LHCN-M2 (cell line): ENCODE measurements at regions not wholly inside any gene's neighbourhood (a gene's known extent, or its start where the extent isn't known, plus 50 kb on each side); places are given as distances from the start of the nearest gene placed in this dataset.
"Not testable (repeated sequence)": the region's sequence is repeated elsewhere in the genome, so short reads cannot be mapped to it uniquely, and the experiment has no call there.

ENCODE experiments used
- DNase-seq: peaks from one replicate; pipeline ENCODE4 v3.0.0-alpha.2; 2012; ENCODE audit warnings: low read depth

DNA sequence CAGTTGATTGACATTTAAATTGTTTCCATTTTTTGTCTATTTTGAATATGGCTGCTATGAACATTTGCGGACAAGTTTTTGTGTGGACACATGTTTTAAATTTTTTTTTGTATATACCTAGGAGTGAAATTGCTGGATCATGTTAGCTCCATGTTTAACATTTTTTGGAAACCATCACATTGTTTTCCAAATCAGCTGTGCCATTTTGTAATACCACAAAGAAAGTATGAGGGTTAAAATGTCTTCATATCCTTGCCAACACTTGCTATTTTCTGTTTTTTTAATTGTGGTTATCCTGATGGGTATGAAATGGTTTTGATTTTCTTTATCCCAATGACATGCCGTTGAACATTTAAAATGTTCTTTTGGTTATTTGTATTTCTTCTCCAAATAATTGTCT, 52.1 kb downstream of the CARTPT start:
- DNase-seq, result no peak

DNA sequence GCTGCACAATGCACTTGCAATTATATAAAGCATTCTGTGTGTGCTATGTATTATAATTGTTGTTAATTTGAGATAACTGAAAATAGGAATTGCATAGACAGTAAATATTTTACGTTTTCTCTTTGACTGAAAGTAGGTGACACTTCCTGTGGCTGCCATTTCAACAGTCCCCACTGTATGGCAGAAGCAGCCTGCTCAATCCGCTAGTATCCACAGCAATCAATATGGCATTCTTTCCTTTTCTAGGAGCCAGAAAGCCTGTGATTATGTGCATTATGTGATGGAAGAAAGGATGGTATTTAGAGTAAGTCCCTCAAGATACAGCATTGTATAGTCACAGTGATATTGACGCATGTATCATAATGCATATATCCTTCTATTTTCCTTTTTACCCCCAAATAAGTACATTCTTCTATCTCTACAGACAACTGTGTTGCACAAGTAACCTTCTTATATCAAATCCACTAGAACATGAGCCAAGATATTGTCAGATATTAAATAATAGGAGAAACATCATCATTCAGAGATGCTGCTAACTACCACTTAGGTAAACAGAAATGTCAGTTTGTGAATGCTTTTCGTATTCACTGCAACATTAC, 59.7 kb downstream of the CARTPT start:
- peak; percentile 25 for DNase-seq

DNA sequence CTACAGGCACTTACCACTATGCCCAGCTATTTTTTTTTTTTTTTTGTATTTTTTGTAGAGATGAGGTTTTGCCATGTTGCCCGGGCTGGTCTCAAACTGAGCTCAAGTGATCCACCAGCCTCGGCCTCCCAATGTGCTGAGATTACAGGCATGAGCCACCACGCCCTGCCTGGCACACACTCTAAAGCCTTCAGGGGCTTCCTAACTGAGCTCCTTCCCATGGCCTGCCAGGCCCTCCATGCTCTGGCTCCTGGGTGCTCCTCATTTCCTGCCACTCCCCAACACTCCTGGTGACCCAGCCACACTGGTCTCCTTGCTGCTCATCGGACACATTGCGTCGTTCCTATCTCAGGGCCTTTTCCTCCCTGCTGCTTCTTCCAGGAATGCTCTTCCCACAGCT, 61.5 kb downstream of the CARTPT start:
- no peak for DNase-seq

DNA sequence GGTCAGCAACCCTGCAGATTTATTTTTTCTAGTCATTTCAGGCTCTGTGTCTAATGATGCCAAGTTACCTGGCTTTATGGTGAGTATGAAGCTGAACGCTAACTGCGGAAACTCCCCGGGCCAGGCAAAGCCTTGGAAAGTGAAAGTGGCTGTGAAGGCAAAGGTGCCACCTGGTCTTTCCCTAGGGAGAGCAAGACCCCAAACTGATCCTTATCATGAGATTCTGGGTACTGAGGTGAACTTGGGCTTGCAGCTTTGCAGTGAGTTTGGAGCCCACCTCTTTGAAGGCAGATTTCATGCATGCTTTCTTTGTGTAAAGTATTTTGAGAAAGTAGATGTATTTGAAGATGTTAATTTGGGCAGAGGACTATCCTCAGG, 63.3 kb downstream of the CARTPT start:
- DNase-seq, result no peak

DNA sequence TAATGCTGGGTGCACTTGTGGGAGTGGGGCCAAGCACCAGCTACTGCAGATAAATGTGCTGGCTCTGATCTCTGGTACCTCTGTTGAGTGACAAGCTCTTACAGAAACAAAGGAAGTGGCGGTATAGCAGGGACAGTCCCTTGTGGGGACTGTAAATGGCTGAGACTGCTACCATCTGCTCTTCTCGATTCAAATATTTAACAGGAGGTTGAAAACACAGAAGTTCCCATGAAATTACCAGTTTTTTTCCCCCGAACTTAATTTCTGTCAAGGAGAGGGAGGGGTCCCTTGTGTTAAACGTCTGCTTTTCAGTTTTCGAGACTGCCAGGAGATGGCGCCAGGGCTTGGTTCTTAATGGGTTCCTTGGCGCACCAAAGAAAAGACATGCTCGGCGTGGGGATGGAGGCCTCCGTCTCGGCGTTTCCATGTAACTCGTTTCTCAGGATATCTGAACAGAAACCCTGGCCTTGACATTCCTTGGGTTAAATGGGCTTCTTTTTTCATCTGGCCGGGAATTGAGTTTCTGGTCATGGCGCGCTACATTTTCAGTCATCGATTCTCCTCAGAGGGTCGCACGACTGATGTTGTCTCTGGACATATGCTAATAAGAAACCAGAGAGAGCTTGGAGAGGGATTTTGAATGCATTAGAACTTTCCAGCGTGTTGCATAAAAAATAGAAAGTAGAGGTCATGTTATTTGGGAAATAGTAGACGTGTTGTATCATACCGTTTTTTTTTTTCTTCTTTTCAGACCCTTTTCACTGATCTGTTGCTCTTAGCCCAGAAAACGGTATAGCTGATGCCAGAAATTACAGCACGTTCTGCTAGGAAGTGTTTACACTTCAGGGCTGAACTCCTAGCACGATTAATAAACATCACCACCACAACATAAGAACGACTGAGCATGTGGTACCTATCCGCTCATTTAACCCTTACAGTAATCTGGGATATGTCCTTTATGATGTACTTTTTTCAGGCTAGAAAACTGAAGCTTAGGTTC, 64.0 kb downstream of the CARTPT start:
- peak; percentile 65 for DNase-seq

DNA sequence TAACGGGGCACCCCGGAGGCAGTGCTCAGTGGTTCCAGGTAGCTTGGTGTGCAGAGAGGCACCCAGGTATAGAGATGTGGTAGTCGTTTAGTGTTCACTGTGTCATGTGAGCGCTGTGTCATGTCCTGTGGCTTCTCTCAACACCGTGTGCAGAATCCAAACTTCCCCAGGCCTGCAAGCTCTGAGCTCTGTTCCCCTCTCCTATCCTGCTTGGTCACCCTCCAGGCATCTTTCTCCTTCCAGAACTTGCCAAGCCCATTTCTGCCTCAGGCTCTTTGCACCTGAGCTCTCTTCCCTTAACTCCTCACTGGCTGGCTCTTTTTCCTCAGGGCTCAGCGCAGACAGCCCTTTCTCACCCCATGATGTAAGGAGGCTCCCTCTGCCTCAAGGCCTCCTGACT, 64.8 kb downstream of the CARTPT start:
- DNase-seq, result no peak

DNA sequence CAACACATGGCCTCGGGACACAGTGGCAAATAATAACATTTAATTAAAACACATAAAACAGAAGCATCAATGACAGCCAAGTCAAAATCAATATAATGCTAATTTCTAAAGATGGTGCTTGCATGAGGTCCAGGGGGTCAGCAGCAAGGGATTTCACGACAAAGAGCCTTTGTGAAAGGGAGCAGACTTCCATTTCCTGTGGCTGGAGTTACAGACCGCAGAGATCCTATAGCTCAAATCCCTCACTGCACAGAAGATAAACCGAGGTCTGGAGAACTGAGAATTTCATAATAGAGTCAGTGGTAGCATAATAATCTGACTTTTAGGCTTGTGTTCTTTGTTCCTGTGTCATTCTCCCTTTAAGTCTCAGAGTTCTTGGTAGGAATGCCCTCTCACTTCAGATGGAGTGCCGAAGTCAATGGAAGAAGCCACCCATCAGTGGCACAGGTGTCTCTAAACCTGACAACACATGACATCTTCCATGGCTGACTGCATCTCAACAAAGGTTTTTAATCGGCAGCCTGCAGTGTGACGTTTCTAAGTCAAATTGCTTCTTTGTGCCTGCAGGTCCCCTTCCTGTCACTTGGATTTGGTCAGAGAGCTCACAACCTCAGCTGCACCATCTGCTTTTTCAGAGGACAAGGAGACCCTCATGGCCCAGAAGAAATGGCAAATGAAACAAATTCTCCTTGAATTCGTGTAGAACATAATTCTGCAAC, 67.4 kb downstream of the CARTPT start:
- DNase-seq, result no peak

DNA sequence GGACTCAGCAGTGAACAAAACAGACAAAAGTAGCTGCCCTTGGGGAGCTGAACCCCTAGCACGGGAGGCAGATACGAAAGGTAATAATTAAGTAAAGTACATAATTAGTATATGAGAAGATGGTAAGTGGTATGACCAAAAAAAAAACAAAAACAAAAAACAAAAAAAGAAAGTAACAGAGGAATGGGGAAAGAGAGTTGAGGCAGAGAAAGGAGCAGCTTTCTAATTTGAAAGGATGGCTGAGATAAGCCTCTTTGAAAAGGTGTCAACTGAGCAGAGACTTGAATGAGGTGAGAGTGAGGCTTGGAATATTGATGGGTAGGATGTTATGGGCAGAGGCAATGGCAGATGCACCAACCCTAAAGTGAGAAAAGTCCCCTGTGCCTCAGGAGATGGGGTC, 69.7 kb downstream of the CARTPT start:
- DNase-seq, result no peak

DNA sequence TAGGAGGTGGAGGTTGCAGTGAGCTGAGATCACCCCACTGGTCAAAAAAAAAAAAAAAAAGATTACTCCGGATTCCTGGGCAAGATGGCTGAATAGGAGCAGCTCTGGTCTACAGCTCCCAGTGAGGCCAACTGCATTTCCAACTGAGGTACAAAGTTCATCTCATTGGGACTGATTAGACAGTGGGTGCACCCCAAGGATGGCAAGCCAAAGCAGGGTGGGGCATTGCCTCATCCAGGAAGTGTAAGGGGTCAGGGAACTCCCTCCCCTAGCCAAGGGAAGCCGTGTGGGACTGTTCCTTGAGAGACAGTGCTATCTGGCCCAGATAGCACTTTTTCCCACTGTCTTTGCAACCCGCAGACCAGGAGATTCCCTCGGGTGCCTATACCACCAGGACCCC, 70.7 kb downstream of the CARTPT start:
- DNase-seq, result no peak

DNA sequence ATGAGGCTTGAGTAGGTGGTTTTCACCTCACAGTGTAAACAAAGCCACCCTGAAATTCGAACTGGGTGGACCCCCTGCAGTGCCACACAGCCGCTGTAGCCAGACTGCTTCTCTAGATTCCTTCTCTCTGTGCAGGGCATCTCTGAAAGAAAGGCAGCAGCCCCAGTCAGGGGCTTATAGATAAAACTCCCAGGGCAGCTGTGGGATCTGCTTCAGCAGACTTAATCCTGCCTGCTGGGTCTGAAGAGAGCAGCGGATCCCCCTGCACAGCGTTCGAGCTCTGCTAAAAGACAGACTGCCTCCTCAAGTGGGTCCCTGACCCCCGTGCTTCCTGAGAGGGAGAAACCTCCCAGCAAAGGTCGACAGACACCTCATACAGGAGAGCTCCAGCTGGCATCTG, 71.4 kb downstream of the CARTPT start:
- no peak for DNase-seq

DNA sequence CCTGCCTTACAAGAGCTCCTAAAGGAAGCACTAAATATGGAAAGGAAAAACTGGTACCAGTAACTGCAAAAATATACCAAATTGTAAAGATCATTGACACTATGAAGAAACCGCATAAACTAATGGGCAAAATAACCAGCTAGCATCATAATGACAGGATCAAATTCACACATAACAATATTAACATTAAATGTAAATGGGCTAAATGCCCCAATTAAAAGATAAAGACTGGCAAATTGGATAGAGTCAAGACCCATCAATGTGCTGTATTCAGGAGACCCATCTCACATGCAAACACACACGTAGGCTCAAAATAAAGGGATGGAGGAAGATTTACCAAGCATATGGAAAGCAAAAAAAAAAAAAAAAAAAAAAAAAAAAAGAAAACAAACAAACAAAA, 73.0 kb downstream of the CARTPT start:
- DNase-seq, result not testable (repeated sequence)

DNA sequence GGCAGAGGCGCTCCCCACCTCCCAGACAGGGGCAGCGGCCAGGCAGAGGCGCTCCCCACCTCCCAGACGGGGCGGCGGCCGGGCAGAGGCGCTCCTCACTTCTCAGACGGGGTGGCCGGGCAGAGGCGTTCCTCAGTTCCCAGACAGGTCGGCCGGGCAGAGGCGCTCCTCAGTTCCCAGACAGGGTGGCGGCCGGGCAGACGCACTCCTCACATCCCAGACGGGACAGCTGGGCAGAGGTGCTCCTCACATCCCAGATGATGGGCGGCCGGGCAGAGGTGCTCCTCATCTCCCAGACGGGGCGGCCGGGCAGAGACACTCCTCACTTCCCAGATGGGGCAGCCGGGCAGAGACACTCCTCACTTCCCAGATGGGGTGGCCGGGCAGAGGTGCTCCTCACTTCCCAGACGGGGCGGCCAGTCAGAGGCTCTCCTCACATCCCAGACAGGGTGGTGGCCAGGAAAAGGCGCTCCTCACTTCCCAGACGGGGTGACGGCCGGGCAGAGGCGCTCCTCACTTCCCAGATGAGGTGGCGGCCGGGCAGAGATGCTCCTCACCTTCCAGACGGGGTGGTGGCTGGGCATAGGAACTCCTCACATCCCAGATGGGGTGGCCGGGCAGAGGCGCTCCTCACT, 75.1 kb downstream of the CARTPT start:
- no peak for DNase-seq

DNA sequence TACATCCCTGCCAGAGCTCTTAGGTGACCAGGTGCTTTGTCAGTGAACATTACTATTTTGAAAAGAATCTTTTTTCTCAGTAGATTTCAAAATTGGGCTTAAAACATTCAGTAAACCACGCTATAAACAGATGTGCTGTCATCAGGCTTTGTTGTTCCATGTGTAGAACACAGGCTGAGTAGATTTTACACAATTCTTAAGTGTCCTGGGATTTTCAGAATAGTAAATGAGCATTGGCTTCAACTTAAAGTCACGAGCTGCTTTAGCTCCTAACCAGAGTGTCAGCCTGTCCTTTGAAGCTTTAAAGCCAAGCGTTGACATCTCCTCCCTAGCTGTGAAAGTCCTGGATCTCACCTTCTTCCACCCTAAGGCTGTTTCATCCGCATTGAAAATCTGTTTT, 83.6 kb downstream of the CARTPT start:
- DNase-seq, result no peak

DNA sequence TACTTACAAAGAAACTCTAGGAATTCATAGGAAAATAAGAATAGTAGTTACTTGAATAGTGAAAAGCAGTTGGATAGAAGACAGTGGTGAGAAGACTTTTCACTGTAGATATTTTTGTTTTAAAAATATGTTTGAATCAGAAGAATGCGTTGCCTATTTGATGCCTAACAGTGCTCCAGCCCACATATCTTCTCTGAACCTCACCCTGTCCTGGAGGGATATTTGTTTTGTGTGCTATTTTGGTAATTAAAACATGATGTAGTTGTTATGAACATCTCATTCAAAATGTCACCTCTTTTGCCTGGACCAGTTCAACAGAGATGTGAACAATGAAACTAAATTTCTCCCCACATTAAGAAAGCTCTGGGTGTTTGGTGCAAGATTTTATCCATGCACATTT, 87.6 kb downstream of the CARTPT start:
- no peak for DNase-seq

DNA sequence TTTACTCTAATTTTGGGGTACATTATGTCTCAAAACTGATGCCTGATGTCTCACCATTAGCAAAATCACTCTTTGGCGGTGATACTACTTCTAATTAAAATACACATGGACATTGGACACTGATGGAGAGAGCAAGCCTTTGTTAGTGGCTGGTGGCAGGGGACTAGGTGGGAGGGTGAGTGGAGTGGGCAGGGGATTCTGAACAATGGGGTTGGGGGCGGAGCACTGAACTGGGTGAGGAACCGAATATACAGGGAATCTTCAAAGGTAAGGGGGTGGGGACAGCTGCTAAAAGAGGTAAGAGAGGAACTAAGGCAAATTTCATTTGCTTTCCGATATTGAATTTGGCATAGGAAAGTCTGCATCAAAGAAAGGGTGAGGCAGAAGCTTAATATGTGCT, 88.8 kb downstream of the CARTPT start:
- DNase-seq, result no peak

DNA sequence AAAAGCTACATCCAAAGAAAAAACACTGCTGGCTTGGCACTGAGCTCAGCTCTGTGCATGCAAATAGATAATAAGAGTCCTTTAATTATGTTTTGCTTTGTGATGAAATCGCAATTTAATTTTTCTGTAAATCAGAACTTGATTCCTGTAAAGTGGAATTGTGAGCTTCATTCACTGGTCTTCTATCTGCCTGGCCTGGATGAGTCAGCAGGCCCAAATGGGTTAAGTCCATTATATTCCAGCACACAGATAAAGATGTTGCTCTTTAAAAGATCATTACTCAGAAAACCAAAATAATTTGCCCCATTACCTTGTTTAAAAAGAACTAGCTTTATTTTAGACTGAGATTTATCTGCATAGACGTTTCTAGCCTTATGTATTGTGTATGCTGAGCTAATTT, 90.4 kb downstream of the CARTPT start:
- no peak for DNase-seq

DNA sequence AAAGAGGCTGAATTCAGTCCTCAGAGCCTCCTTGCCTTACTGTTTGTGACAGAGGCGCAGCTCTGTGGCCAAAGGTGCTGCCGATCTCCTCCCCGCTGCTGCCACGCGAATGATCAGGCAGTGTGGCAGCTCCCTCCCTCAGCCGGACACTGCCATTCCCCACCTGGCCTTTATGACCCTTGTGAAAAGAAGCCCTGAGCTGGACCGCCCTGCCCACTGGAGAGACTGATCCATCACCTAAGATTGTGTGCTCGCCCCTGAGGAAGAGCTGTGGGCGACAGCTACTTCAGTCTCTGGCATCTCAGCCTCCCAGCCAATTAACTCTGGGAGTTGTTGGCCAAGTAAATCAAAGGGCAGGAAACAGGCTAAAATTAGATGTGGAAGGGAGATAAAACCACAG, 90.9 kb downstream of the CARTPT start:
- no peak for DNase-seq

DNA sequence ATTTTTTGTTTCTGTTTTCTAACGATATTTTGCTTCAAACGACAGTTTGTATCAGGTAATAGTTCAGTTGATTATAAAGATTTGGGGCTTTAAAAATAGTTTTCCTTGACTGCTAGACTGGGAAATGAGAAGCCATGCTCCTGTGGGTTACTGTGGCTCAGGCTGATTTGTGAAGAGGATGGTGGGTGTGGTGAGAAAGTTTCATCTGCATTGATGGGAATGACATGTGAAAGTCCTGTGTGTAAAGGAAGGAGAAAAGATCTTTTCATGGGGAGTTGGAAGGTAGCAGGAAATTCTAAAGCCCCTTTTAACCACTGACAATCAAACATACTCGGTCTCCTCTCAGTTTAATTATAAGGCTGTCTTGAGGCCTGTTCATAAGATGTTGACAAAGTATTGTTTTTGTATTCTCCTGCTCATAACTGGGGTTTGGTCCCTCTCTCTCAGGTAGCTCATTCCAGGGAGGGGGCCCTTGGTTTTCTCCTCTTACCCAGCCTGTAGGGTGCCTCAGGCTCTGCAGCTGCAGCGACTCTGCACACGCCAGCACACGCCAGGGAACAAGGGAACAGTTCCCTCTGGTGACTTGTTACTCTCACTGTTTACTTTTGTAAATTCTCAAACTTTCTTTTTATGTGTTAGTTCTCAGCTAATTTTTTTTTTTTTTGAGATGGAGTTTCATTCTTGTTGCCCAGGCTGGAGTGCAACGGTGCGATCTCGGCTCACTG, 91.6 kb downstream of the CARTPT start:
- DNase-seq, result no peak

DNA sequence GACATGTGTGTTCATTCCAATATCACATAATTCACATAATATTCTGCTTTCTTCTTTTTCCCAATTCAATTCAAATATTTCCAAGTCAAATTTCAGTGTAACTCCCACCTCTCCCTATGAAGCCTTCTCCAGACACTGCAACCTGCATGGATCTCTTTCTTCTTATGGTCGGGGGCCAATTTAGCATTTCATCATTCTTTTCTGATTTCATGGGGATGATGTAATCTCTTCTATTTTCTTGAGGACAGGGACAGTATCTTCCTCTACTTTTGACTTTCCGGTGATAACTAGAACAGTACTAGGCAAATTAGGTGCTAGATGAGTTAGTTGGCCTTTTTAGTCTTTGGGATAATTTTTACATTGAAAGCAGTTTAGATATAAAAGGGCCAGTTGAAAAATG, 92.7 kb downstream of the CARTPT start:
- DNase-seq, result no peak

DNA sequence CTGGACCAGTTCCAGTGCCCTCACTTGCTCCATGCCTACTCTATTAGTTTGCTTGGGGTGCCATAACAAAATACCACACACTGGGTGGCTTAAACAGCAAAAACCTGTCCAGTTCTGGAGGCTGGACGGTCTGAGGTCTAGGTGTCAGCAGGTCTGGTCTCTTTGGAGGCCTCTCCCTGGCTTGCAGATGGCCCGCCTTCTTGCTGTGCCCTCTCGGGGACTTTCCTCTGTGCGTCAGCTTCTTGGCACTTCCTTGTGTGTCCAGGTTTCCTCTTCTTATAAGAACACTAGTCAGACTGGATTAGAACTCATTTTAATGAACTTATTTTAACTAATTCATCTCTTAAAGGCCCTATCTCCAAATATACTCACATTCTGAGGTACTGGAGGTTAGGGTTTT, 97.2 kb downstream of the CARTPT start:
- DNase-seq, result no peak

DNA sequence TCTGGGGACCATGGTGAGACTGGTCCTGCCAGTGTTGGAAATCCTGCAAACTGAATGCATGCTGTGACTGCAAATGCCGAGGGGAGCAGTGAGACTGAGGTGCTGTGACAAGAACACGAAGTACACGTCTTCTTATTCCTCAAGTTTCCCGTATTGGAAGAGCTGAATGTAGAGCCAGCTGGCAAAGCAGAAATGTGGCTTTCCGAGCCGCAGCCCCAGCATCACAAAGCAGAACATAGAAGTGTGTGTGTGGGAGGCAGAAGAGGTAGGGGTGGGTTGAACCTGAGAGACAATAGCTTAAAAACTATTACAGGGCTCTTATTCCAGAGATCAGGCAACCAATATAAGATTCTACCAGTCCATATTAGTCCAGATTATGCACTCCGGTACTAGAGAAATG, 98.8 kb downstream of the CARTPT start:
- no peak for DNase-seq
